ENCODE measurements at regions not wholly inside any gene's neighbourhood (a gene's known extent, or its start where the extent isn't known, plus 50 kb on each side); places are given as distances from the start of the nearest gene placed in this dataset.

GRCh38 chr11:11755871-11756270, 85.9 kb upstream of the USP47 start:
- TF ChIP-seq CTCF (conservative IDR thresholded peaks at IDR 0.05; ENCODE audit: low read depth, low read length) (no peak), POLR2A (IDR thresholded peaks at IDR 0.05; ENCODE audit: low read depth, low read length) (no peak), CEBPB (IDR thresholded peaks at IDR 0.05; ENCODE audit: low read depth, low read length) (no peak)

Data from IMR-90 (cell line).